Neuronal stem cell (in vitro differentiated cells): ENCODE measurements at regions not wholly inside any gene's neighbourhood (a gene's known extent, or its start where the extent isn't known, plus 50 kb on each side); places are given as distances from the start of the nearest gene placed in this dataset.
A peak's percentile ranks its signal among the peaks of the same experiment; 100 is the strongest.

Source experiments
- DNase-seq: peaks from one replicate; pipeline ENCODE4 v3.0.0-alpha.2; 2013; ENCODE audit warnings: low spot score
- H2AFZ ChIP-seq: one replicate; pipeline ENCODE4 v1.6.1; 2013; ENCODE audit warnings: mild to moderate bottlenecking, low read length, inconsistent platforms
- H2AK5ac ChIP-seq: 2 replicates; pipeline ENCODE4 v1.6.1; 2013; ENCODE audit warnings: low read depth, mild to moderate bottlenecking, inconsistent platforms, low read length, moderate library complexity, mixed read lengths
- H2BK120ac ChIP-seq: 2 replicates; pipeline ENCODE4 v1.6.1; 2013; ENCODE audit warnings: low read depth, mild to moderate bottlenecking, inconsistent platforms, low read length, moderate library complexity, mixed read lengths
- H2BK12ac ChIP-seq: one replicate; pipeline ENCODE4 v1.6.1; 2013; ENCODE audit warnings: low read length, inconsistent platforms
- H2BK15ac ChIP-seq: 2 replicates; pipeline ENCODE4 v1.6.1; 2013; ENCODE audit warnings: mild to moderate bottlenecking, low read length, inconsistent platforms, mixed read lengths
- H2BK5ac ChIP-seq: one replicate; pipeline ENCODE4 v1.6.1; 2013; ENCODE audit warnings: inconsistent platforms, mild to moderate bottlenecking, low read length, moderate library complexity
- H3K14ac ChIP-seq: one replicate; pipeline ENCODE4 v1.6.1; 2013; ENCODE audit warnings: low read length, inconsistent platforms
- H3K18ac ChIP-seq: 2 replicates; pipeline ENCODE4 v1.6.1; 2013; ENCODE audit warnings: low read length, inconsistent platforms
- H3K23ac ChIP-seq: 2 replicates; pipeline ENCODE4 v1.6.1; 2013; ENCODE audit warnings: low read depth, mild to moderate bottlenecking, mixed read lengths, low read length, inconsistent platforms; ENCODE audit not compliant: poor library complexity
- H3K27ac ChIP-seq: replicated peaks from 3 replicates; pipeline ENCODE4 v1.5.1; 2013; ENCODE audit warnings: low read length, inconsistent platforms
- H3K27me3 ChIP-seq, 3 experiments: 2 replicates each; pipeline ENCODE4 v1.6.1; 2013; ENCODE audit warnings: low read length in 3 of 3, mild to moderate bottlenecking in 2 of 3, inconsistent platforms in 1 of 3, low read depth in 1 of 3, mixed read lengths in 1 of 3, moderate library complexity in 1 of 3; ENCODE audit not compliant: control insufficient read depth in 3 of 3, insufficient read depth in 3 of 3
- H3K36me3 ChIP-seq, 2 donors: replicated peaks in 1 of 2; 2 replicates each; pipeline ENCODE4 v1.6.1; 2013; ENCODE audit warnings: low read length in 2 of 2; ENCODE audit not compliant: control insufficient read depth in 2 of 2, insufficient read depth in 2 of 2
- H3K4ac ChIP-seq: 2 replicates; pipeline ENCODE4 v1.6.1; 2013; ENCODE audit warnings: inconsistent platforms, mild to moderate bottlenecking, low read length, moderate library complexity
- H3K4me1 ChIP-seq, 2 donors: 1 replicate in 1 of 2; 2 replicates in 1 of 2; pipeline ENCODE4 v1.6.1; 2013; ENCODE audit warnings: low read length in 2 of 2, low read depth in 1 of 2; ENCODE audit not compliant: control insufficient read depth in 2 of 2, insufficient read depth in 1 of 2
- H3K4me2 ChIP-seq: one replicate; pipeline ENCODE4 v1.6.1; 2013; ENCODE audit warnings: mild to moderate bottlenecking, low read length, inconsistent platforms; ENCODE audit not compliant: insufficient read depth, poor library complexity, severe bottlenecking
- H3K4me3 ChIP-seq, 2 donors: 2 replicates each; pipeline ENCODE4 v1.5.1; 2013; ENCODE audit warnings: low read length in 2 of 2, mild to moderate bottlenecking in 2 of 2, inconsistent platforms in 1 of 2, moderate library complexity in 1 of 2
- H3K79me1 ChIP-seq: one replicate; pipeline ENCODE4 v1.6.1; 2013; ENCODE audit warnings: low read depth, mild to moderate bottlenecking, inconsistent platforms, low read length, moderate library complexity
- H3K9ac ChIP-seq: one replicate; pipeline ENCODE4 v1.6.1; 2013; ENCODE audit warnings: mild to moderate bottlenecking, low read depth, low read length, inconsistent platforms; ENCODE audit not compliant: poor library complexity
- H3K9me3 ChIP-seq, 2 donors: replicated peaks in 1 of 2; 2 replicates each; pipeline versions ENCODE3 to v1.6.1; 2013; ENCODE audit warnings: low read length in 2 of 2, mild to moderate bottlenecking in 2 of 2, inconsistent platforms in 1 of 2, low read depth in 1 of 2, mixed read lengths in 1 of 2, moderate library complexity in 1 of 2; ENCODE audit not compliant: control insufficient read depth in 2 of 2, insufficient read depth in 1 of 2
- H4K8ac ChIP-seq: one replicate; pipeline ENCODE4 v1.6.1; 2013; ENCODE audit warnings: low read depth, mild to moderate bottlenecking, inconsistent platforms, low read length, moderate library complexity
- H4K91ac ChIP-seq: one replicate; pipeline ENCODE4 v1.6.1; 2013; ENCODE audit warnings: low read length, low read depth, mild to moderate bottlenecking, inconsistent platforms; ENCODE audit not compliant: poor library complexity
- WGBS, 2 donors: extraction: QIAGEN DNeasy Blood & Tissue Kit; methylation state at CpG; one replicate each; pipeline ENCODE4 v1.1.7; 2013; ENCODE audit warnings: missing lambda C conversion rate in 2 of 2, mixed read lengths in 1 of 2; ENCODE audit not compliant: insufficient read length in 2 of 2, insufficient replicate concordance in 1 of 2; ENCODE audit errors: extremely low coverage in 2 of 2; 5-methylcytosine and 5-hydroxymethylcytosine counted together

DNA sequence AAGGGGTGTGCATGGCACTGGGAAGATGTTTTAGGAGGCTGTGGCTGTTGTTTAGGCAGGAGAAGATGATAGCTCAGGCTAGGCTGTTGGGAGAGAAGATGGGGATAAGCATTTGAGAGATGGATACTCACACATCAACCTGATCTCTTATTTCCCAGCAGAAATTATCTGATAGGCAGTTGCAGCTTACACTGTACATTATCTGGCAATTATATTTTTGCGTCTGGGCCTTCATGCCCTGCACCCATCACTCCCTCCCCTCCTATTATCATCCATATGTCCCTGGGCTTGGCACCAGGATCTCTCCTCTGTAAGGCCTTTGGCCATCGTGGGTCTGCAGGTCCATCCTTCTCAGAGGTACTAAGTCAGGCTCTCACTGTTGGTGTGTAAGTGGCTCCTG, 401.0 kb upstream of the EEF2KMT start:
- H4K8ac ChIP-seq, result no peak overlapping the region
- H3K18ac ChIP-seq, result no peak overlapping the region
- WGBS, 2 donors, result no CpG with 5 or more reads among the region's 2 CpGs
- H3K4ac ChIP-seq, result no peak overlapping the region
- no peak overlapping the region for H4K91ac ChIP-seq
- H3K4me2 ChIP-seq, result no peak overlapping the region
- no peak overlapping the region for H2BK15ac ChIP-seq
- no peak overlapping the region for H3K14ac ChIP-seq
- H3K27me3 ChIP-seq, result no peaks in the 10 kb centered on the region
- no peak overlapping the region for H2BK120ac ChIP-seq
- no peak for DNase-seq
- peaks cover 0 to 2% of the 10 kb centered on the region in 2 donors for H3K4me1 ChIP-seq
- H3K36me3 ChIP-seq, result no peaks in the 10 kb centered on the region
- H2AK5ac ChIP-seq, result no peak overlapping the region
- H3K27ac ChIP-seq, result no peak overlapping the region
- no peak overlapping the region for H2AFZ ChIP-seq
- no peak overlapping the region for H2BK5ac ChIP-seq
- no peak overlapping the region for H3K4me3 ChIP-seq
- H2BK12ac ChIP-seq, result no peak overlapping the region
- no peak overlapping the region for H3K9ac ChIP-seq
- H3K9me3 ChIP-seq, result no peaks in the 10 kb centered on the region
- no peaks in the 10 kb centered on the region for H3K79me1 ChIP-seq
- H3K23ac ChIP-seq, result no peak overlapping the region

DNA sequence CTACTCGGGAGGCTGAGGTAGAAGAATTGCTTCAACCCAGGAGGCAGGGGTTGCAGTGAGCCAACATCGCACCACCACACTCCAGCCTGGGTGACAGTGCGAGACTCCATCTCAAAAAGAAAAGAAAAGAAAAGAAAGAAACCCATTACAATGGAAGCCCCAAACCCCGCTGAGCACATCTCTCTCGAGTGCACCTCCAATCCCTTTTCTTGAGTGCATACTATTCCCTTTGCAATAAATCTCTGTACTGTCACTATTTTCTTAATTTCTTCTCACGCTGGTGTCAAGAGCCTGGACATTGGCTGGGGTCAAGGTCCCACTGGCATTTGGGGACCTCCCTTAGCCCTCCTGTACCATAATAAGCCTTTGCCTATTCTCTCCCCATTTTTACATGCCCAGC, 398.4 kb upstream of the EEF2KMT start:
- no peak overlapping the region for H3K27ac ChIP-seq
- no peaks in the 10 kb centered on the region for H3K27me3 ChIP-seq
- H3K79me1 ChIP-seq, result no peaks in the 10 kb centered on the region

DNA sequence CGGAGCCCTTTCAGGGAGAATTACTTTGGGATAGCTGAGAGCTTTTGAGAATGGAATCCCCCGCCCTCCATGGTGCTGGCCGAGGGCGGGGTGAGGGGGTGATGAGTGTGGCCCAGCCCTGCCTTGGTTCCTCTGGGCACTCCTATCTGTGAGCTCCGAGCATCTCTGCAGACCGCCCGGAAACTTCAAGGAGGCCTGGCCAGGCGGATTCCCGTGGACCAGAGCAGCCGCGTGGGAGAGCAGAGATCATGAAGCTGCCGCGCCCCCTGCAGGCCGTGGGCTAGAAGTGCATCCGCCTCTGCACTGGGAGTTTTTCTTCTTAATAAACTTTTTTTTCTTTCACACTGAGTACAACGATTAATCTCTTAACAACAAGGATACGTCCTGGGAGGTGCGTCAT, 392.9 kb upstream of the EEF2KMT start:
- H3K27ac ChIP-seq, result no peak overlapping the region

More for the DNA sequence above, 398.4 kb upstream of the EEF2KMT start:
- no peak overlapping the region for H2AK5ac ChIP-seq
- H3K4ac ChIP-seq, result no peak overlapping the region
- DNase-seq, result no peak
- H4K91ac ChIP-seq, result no peak overlapping the region
- H3K9ac ChIP-seq, result no peak overlapping the region
- no peaks in the 10 kb centered on the region for H3K36me3 ChIP-seq
- peaks cover 0 to 2% of the 10 kb centered on the region in 2 donors for H3K4me1 ChIP-seq
- no peak overlapping the region for H2BK12ac ChIP-seq
- H3K23ac ChIP-seq, result no peak overlapping the region
- H2BK120ac ChIP-seq, result no peak overlapping the region
- no CpG with 5 or more reads among the region's 6 CpGs for WGBS, 2 donors
- H2BK5ac ChIP-seq, result no peak overlapping the region
- no peak overlapping the region for H3K4me2 ChIP-seq
- H4K8ac ChIP-seq, result no peak overlapping the region
- H3K14ac ChIP-seq, result no peak overlapping the region
- no peak overlapping the region for H2BK15ac ChIP-seq
- no peak overlapping the region for H3K18ac ChIP-seq
- no peak overlapping the region for H3K4me3 ChIP-seq
- H2AFZ ChIP-seq, result no peak overlapping the region
- no peaks in the 10 kb centered on the region for H3K9me3 ChIP-seq

DNA sequence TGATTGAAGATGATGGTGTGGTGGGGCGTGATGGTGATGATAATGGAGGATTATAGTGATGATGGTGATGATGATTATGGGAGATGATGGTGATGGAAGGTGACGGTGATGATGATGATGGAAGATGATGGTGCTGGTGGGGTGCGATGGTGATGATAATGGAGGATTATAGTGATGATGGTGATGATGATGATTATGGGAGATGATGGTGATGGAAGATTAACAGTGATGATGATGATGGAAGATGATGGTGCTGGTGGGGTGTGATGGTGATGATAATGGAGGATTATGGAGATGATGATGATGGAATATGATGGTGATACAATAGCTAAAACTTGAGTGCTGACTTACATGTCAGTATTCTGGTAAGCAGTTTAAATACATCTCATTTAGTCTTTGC, 391.0 kb upstream of the EEF2KMT start:
- Histone ChIP-seq H2BK120ac (no peak overlapping the region), H3K9me3 (no peaks in the 10 kb centered on the region), H3K4me2 (no peak overlapping the region), H2AK5ac (no peak overlapping the region), H3K27ac (no peak overlapping the region), H3K9ac (no peak overlapping the region), H4K91ac (no peak overlapping the region), H2BK5ac (no peak overlapping the region), H3K79me1 (no peaks in the 10 kb centered on the region), H3K4me3 (no peak overlapping the region), H3K36me3 (no peaks in the 10 kb centered on the region), H4K8ac (no peak overlapping the region), H3K14ac (no peak overlapping the region), H3K18ac (no peak overlapping the region), H2AFZ (no peak overlapping the region), H3K4me1 (no peaks in the 10 kb centered on the region), H3K27me3 (no peaks in the 10 kb centered on the region), H2BK12ac (no peak overlapping the region), H3K4ac (no peak overlapping the region), H3K23ac (no peak overlapping the region), H2BK15ac (no peak overlapping the region)
- WGBS, 2 donors, result 100% methylated on average over 1 to 2 of the region's 3 CpGs
- DNase-seq, result no peak

More for the DNA sequence above, 392.9 kb upstream of the EEF2KMT start:
- Histone ChIP-seq H3K4me1 (no peaks in the 10 kb centered on the region), H3K18ac (peak overlapping the region; percentile 32), H4K91ac (no peak overlapping the region), H3K4ac (no peak overlapping the region), H2BK12ac (no peak overlapping the region), H3K27me3 (no peaks in the 10 kb centered on the region), H3K9ac (no peak overlapping the region), H3K4me3 (no peak overlapping the region), H3K36me3 (no peaks in the 10 kb centered on the region), H2BK120ac (no peak overlapping the region), H2BK15ac (no peak overlapping the region), H3K9me3 (no peaks in the 10 kb centered on the region), H4K8ac (no peak overlapping the region), H3K79me1 (no peaks in the 10 kb centered on the region), H2AFZ (peak overlapping the region; percentile 56), H3K23ac (no peak overlapping the region), H2AK5ac (no peak overlapping the region), H3K4me2 (peak overlapping the region; percentile 40), H2BK5ac (no peak overlapping the region), H3K14ac (no peak overlapping the region)
- no CpG with 5 or more reads among the region's 18 CpGs for WGBS, 2 donors
- peak; percentile 61 for DNase-seq
